ENCODE measurements at regions not wholly inside any gene's neighbourhood (a gene's known extent, or its start where the extent isn't known, plus 50 kb on each side); places are given as distances from the start of the nearest gene placed in this dataset.

DNA sequence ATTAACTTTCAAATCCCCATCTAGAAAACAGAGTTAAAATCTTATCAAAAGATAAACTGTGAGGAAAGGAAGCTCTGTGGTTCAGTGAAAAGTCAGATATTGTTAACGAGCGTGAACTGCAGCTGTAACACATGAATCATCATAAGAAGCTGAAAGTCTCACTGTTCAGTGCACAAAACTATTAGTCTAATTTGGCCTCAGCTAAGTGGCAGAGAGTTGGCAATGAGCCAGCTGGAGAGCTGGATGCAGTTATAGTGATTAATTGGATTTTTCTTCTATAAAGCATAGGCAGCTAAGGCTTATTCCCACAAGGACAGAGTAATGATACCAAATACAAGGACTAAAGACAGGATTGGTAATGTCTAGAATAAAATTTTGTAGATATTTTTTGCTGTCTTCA is 101.1 kb upstream of the ABCB5 start:
- no peaks in the 10 kb centered on the region for H4K20me1 ChIP-seq (ENCODE audit: insufficient read depth, low read length)
- BruUV-seq (replicated peaks), result no TSS peak
- TF ChIP-seq EZH2phosphoT487 (IDR thresholded peaks at IDR 0.05; ENCODE audit: borderline replicate concordance, low read depth, low read length) (no peak), CTCF (conservative IDR thresholded peaks at IDR 0.05; ENCODE audit: low read length) (no peak)
- POLR2A ChIA-PET, result no interaction called here
- no peaks in the 10 kb centered on the region for H3K79me2 ChIP-seq (ENCODE audit: insufficient read depth, low read depth, low read length)
- CTCF ChIA-PET (ENCODE audit: unreplicated experiment), result no interaction called here
- no peak overlapping the region for H2AFZ ChIP-seq (ENCODE audit: low read length)
- no peak overlapping the region for H3K27ac ChIP-seq (ENCODE audit: low read depth, low read length, poor library complexity, severe bottlenecking)
- H3K36me3 ChIP-seq (ENCODE audit: insufficient read depth, low read length), result no peaks in the 10 kb centered on the region
- no peaks in the 10 kb centered on the region for H3K9me3 ChIP-seq (ENCODE audit: low read length)
- no peak overlapping the region for H3K4me2 ChIP-seq (ENCODE audit: low read length)
- no peaks in the 10 kb centered on the region for H3K9me2 ChIP-seq (ENCODE audit: insufficient read depth, low read length)
- no peak for DNase-seq (ENCODE audit: low spot score)
- no peaks in the 10 kb centered on the region for H3K4me1 ChIP-seq (ENCODE audit: insufficient read depth, low read length, poor library complexity, severe bottlenecking)
- intact Hi-C loops (cut with micrococcal nuclease; ENCODE audit: unreplicated experiment), result no loop called here
- no peak overlapping the region for H3K4me3 ChIP-seq (ENCODE audit: low read depth, low read length, poor library complexity, severe bottlenecking)

- no TSS peak for BruUV-seq (replicated peaks)
- Histone ChIP-seq H3K79me2 (ENCODE audit: insufficient read depth, low read depth, low read length) (no peaks in the 10 kb centered on the region), H4K20me1 (ENCODE audit: insufficient read depth, low read length) (no peaks in the 10 kb centered on the region), H3K9me2 (ENCODE audit: insufficient read depth, low read length) (no peaks in the 10 kb centered on the region), H3K4me3 (ENCODE audit: low read depth, low read length, poor library complexity, severe bottlenecking) (no peak overlapping the region), H3K4me1 (ENCODE audit: insufficient read depth, low read length, poor library complexity, severe bottlenecking) (no peaks in the 10 kb centered on the region), H3K27ac (ENCODE audit: low read depth, low read length, poor library complexity, severe bottlenecking) (no peak overlapping the region), H2AFZ (ENCODE audit: low read length) (no peak overlapping the region), H3K9me3 (ENCODE audit: low read length) (no peaks in the 10 kb centered on the region), H3K4me2 (ENCODE audit: low read length) (no peak overlapping the region), H3K36me3 (ENCODE audit: insufficient read depth, low read length) (no peaks in the 10 kb centered on the region)
- intact Hi-C loops (cut with micrococcal nuclease; ENCODE audit: unreplicated experiment), result no loop called here
- ChIA-PET CTCF (ENCODE audit: unreplicated experiment) (no interaction called here), POLR2A (no interaction called here)
- no peak for TF ChIP-seq CTCF (conservative IDR thresholded peaks at IDR 0.05; ENCODE audit: low read length)
- TF ChIP-seq EZH2phosphoT487 (IDR thresholded peaks at IDR 0.05; ENCODE audit: borderline replicate concordance, low read depth, low read length), result no peak
- no peak for DNase-seq (ENCODE audit: low spot score)
Measured at GRCh38 chr7:20519645-20520044, 95.8 kb upstream of the ABCB5 start.

DNA sequence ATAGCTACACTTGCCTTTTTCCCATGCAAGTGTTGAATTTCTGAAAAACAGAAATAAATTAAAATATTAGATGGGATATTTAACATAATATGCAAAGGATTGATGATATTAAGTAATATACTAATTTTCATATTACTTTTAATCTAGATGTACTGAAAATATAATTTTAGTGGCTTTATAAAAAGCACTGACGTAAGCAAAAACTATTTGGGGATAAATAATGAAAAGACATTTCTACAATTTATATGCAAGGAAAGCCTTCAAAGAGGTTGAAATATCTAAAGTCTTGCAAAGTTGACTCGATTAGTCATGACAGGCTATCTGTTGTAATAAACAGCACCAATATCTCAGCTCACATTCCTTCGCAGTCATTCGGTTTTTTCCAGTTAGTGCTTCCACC is 94.9 kb upstream of the ABCB5 start:
- no peak for TF ChIP-seq CTCF (conservative IDR thresholded peaks at IDR 0.05; ENCODE audit: low read length)
- TF ChIP-seq EZH2phosphoT487 (IDR thresholded peaks at IDR 0.05; ENCODE audit: borderline replicate concordance, low read depth, low read length), result no peak
- Histone ChIP-seq H4K20me1 (ENCODE audit: insufficient read depth, low read length) (no peaks in the 10 kb centered on the region), H3K4me1 (ENCODE audit: insufficient read depth, low read length, poor library complexity, severe bottlenecking) (no peaks in the 10 kb centered on the region), H3K4me2 (ENCODE audit: low read length) (no peak overlapping the region), H3K36me3 (ENCODE audit: insufficient read depth, low read length) (no peaks in the 10 kb centered on the region), H3K27ac (ENCODE audit: low read depth, low read length, poor library complexity, severe bottlenecking) (no peak overlapping the region), H3K9me2 (ENCODE audit: insufficient read depth, low read length) (no peaks in the 10 kb centered on the region), H3K79me2 (ENCODE audit: insufficient read depth, low read depth, low read length) (no peaks in the 10 kb centered on the region), H3K4me3 (ENCODE audit: low read depth, low read length, poor library complexity, severe bottlenecking) (no peak overlapping the region), H2AFZ (ENCODE audit: low read length) (no peak overlapping the region), H3K9me3 (ENCODE audit: low read length) (no peaks in the 10 kb centered on the region)
- ChIA-PET POLR2A (no interaction called here), CTCF (ENCODE audit: unreplicated experiment) (no interaction called here)
- BruUV-seq (replicated peaks), result no TSS peak
- intact Hi-C loops (cut with micrococcal nuclease; ENCODE audit: unreplicated experiment), result no loop called here
- no peak for DNase-seq (ENCODE audit: low spot score)

Data from OCI-LY7 (cell line).